Activated T-cell treated with anti-CD3 and anti-CD28 coated beads, Interleukin-2, amount 50 U/mL, for 24 hours (primary cell): ENCODE measurements at regions not wholly inside any gene's neighbourhood (a gene's known extent, or its start where the extent isn't known, plus 50 kb on each side); places are given as distances from the start of the nearest gene placed in this dataset.

Experiments used
- DNase-seq: peaks from one replicate; pipeline ENCODE4 v3.0.0-alpha.2; 2020
- H3K27ac Mint-ChIP-seq: 2 replicates; pipeline ENCODE4 v1.8.0; 2020; ENCODE audit warnings: mild to moderate bottlenecking, mixed read lengths
- H3K27me3 Mint-ChIP-seq: 2 replicates; pipeline ENCODE4 v1.8.0; 2020; ENCODE audit warnings: mixed read lengths
- H3K36me3 Mint-ChIP-seq: 2 replicates; pipeline ENCODE4 v1.8.0; 2020; ENCODE audit warnings: low read depth, mixed read lengths
- H3K4me1 Mint-ChIP-seq: 2 replicates; pipeline ENCODE4 v1.8.0; 2020; ENCODE audit warnings: low read depth, mixed read lengths
- H3K4me3 Mint-ChIP-seq: 2 replicates; pipeline ENCODE4 v1.8.0; 2020; ENCODE audit warnings: mild to moderate bottlenecking, moderate library complexity, mixed read lengths
- H3K9me3 Mint-ChIP-seq: 2 replicates; pipeline ENCODE4 v1.8.0; 2020; ENCODE audit warnings: mixed read lengths

DNA sequence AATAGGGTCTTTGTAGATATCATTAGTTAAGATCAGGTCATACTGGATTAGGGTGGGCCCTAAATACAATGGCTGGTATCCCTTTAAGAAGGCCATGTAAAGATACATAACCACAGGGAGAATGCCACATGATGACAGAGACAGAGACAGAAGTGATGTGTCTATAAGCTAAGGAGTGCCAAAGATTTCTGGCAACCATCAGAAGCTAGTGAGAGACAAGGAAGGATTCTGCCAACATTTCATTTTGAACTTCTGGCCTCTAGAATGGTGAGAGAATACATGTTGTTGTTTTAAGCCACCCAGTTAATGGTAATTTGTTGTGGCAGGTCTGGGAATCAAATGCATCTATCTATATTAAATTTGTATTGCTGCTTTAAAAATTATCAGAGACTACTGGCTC lies 185.5 kb upstream of the CYRIA start:
- Mint-ChIP-seq H3K27ac (no peak overlapping the region), H3K4me3 (no peak overlapping the region), H3K4me1 (no peaks in the 10 kb centered on the region), H3K36me3 (no peaks in the 10 kb centered on the region), H3K27me3 (no peaks in the 10 kb centered on the region), H3K9me3 (no peaks in the 10 kb centered on the region)
- no peak for DNase-seq

DNA sequence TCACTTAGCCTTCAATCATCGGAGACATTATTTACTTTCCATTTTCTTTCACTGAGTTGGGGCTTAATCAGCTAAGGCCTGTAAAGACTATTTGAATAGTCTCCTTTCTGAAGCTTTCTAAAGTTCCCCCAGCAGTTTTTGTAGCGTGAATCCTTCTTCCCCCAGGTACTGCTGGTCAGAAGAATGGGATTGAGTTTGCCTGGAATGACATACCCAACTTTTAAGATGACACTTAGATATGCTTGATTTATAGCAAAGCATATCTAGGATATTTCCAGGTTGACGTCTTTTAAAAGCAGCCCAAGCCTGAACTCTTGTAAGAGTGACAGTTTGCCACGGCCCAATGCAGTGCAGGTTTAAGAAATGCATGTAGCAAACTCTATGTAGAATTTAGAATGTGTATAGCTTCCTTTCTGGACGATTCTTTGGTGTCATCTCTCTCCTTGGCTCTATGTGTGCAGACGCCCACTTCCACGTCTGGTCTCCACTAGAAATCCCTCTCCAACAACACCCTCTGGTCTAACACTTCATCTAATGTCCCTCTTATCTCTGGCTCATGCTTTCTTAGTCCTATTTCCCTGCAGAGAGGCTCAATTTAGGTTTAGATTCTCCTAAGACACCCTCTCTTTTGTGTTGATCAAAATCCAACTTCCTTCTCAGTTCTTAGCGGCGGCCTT lies 175.0 kb upstream of the CYRIA start:
- no peak overlapping the region for H3K27ac Mint-ChIP-seq
- no peaks in the 10 kb centered on the region for H3K36me3 Mint-ChIP-seq
- no peak overlapping the region for H3K4me3 Mint-ChIP-seq
- no peak for DNase-seq
- no peaks in the 10 kb centered on the region for H3K9me3 Mint-ChIP-seq
- H3K27me3 Mint-ChIP-seq: no peaks in the 10 kb centered on the region
- no peaks in the 10 kb centered on the region for H3K4me1 Mint-ChIP-seq

DNA sequence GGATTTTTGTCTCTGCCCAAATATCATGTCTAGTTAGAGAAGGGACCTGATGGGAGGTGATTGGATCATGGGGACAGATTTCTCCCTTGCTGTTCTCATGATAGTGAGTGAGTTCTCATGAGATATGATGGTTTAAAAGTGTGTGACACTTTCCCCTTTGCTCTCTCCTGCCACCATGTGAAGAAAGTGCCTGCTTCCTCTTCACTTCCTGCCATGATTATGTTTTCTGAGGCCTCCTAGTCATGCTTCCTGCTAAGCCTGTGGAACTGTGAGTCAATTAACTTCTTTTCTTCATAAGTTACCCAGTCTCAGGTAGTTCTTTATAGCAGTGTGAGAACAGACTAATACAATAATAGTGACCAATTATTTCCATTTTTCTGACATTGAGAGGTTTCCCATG lies 167.3 kb upstream of the CYRIA start:
- H3K27me3 Mint-ChIP-seq: no peaks in the 10 kb centered on the region
- DNase-seq: no peak
- H3K27ac Mint-ChIP-seq: no peak overlapping the region
- H3K36me3 Mint-ChIP-seq: no peaks in the 10 kb centered on the region
- H3K9me3 Mint-ChIP-seq: no peaks in the 10 kb centered on the region
- no peak overlapping the region for H3K4me3 Mint-ChIP-seq
- no peaks in the 10 kb centered on the region for H3K4me1 Mint-ChIP-seq

DNA sequence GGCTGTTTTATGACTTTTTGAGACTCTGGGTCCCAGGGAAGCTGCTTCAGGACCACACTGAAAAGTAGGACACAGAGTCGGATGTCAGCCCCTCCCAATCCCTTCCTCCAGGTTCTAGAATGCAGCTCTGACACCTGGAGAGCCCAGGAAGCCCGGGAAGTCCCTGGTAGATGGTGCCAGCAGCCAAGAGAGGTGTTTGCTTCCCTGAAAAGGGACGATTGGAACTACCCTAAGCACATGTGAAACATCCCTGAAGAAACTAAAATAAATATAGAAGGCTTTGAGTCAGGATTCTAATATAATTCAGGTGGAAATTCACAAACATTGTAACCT lies 163.2 kb upstream of the CYRIA start:
- Mint-ChIP-seq H3K4me3 (no peak overlapping the region), H3K27ac (no peak overlapping the region), H3K9me3 (no peaks in the 10 kb centered on the region), H3K4me1 (no peaks in the 10 kb centered on the region), H3K27me3 (no peaks in the 10 kb centered on the region), H3K36me3 (no peaks in the 10 kb centered on the region)
- DNase-seq: no peak

DNA sequence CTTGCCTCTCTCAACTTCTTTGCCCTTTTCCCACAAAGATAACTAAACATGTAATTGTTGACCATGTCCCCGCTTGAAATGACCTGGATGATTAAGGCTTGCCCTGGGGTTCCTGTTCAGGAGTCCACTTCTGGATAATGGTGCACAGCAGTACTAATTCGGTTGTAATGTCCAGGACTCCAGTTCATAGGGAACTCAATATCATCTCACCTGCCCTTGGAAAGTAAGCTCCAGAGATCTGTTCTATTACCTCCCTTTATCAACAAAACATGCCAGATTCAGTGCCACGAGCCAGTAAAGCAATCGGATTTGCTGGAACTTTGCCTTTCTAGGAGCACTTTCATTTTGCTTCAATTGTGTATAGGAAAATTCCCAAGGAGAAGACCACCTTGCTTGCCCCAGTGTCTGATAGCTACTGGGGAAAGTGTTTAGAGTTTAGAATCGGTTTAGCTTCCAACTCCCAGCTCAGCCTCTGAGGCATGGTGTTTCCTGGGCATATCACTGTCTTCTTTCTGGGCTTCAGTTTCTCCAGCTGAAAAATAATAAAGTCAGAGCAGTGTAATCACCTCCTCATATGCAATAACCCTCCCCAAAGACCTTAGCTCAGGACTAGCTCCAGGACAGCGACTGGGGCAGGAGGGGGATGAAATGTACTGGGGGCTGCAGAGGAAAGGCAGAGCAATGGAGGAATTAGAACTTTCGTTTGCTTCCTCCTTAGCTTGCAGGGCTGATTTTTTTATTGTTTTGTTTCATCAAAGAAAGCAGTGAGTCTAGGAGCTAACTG lies 162.6 kb upstream of the CYRIA start:
- H3K9me3 Mint-ChIP-seq: no peaks in the 10 kb centered on the region
- no peak overlapping the region for H3K4me3 Mint-ChIP-seq
- no peaks in the 10 kb centered on the region for H3K27me3 Mint-ChIP-seq
- no peaks in the 10 kb centered on the region for H3K36me3 Mint-ChIP-seq
- DNase-seq: no peak
- no peaks in the 10 kb centered on the region for H3K4me1 Mint-ChIP-seq
- no peak overlapping the region for H3K27ac Mint-ChIP-seq

DNA sequence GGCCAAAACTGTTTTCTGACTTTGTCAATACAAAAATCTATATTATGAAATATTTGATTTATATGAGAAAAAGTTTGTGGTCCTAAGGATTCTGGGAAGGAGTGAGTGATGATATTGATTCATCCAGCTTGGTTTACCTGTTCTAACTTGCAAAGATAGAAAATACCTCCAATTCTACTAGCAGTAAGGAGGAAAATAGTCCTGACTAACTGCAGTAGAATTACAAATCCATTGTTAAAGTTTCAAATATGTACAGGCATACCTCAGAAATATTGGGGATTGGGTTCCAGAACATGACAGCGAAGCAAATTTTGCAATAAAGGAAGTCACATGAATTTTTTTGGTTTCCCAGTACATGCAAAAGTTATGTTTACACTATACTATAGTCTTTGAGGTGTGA lies 158.8 kb upstream of the CYRIA start:
- Mint-ChIP-seq H3K27me3 (no peaks in the 10 kb centered on the region), H3K4me3 (no peak overlapping the region), H3K36me3 (no peaks in the 10 kb centered on the region), H3K4me1 (no peaks in the 10 kb centered on the region), H3K9me3 (no peaks in the 10 kb centered on the region), H3K27ac (no peak overlapping the region)
- no peak for DNase-seq

DNA sequence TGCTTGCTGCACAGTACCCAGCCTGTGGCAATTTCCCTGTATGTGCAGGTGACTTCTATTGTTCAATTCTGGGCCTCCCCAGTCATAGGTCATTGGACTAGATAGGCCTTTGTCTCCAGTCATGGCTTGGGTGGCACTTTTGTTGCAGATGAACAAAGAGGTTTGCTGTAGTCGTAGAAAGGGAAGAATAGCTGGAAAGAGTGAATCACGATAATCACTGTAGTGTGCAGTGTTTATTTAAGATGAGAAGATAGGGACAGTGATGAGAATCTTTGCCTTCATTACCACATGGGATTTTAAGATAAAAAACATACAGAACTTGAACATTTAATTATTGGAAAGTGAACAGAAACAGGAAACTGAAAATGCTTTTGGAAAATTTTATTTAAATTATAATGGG lies 156.1 kb upstream of the CYRIA start:
- no peaks in the 10 kb centered on the region for H3K36me3 Mint-ChIP-seq
- DNase-seq: no peak
- H3K27me3 Mint-ChIP-seq: no peaks in the 10 kb centered on the region
- H3K9me3 Mint-ChIP-seq: no peaks in the 10 kb centered on the region
- no peaks in the 10 kb centered on the region for H3K4me1 Mint-ChIP-seq
- no peak overlapping the region for H3K4me3 Mint-ChIP-seq
- no peak overlapping the region for H3K27ac Mint-ChIP-seq

DNA sequence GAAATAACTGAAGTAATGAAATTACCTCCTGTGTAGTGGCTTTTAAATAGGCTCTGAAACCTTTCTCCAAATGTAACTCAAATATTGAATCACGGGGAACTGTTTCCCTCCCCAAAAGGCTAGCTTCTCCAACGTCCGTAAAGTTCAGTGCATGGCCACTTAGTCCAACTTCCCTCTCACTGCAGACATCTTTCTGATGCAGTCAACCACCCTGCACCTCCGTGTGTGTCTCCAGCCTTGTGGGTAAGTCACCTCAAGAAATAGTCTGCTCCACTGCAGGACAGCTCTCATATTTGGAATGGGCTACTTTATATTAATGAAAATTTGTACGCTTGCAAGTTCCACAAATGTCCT lies 152.5 kb upstream of the CYRIA start:
- Mint-ChIP-seq H3K36me3 (no peaks in the 10 kb centered on the region), H3K27me3 (no peaks in the 10 kb centered on the region), H3K9me3 (no peaks in the 10 kb centered on the region), H3K4me1 (no peaks in the 10 kb centered on the region), H3K27ac (no peak overlapping the region), H3K4me3 (no peak overlapping the region)
- DNase-seq: no peak

DNA sequence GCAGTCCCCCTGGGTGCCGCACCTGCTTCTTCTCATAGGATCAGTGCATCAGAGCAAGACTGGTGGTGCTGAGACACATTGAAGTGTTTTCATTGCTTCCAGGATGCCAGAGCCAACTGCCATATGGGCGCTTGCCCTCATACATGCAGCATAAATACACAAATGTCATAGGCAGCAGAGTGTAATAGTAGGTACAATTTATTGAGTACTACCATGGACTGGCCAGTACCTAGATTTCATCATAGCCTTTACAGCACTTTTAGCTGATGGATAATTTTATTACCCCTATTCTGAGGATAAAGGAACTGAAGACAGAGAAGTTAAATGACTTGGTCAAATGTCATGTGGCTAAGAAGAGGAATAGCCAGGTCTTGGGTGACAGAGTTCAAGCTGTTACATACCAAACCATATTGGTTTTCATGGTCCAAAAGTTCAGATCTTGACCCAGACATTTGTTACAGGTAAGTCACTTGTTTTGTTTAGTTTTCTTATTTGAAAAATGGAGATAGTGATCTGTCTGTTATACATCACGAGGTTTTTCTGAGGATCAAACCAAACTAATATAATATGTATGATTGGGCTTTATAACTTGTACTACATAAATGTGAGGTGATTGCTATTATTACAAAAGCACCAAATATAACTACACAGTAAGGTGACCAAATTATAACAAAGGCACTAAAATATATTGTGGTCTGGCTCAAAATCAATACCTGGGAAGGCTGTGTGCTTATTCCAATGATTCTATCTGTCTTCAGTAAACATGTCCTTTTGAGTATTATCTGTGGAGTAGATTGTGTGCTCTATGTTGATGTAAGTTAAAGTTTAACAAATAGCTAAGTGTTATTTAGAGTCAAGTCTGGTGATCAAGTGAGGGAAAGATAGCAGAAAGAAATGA lies 151.9 kb upstream of the CYRIA start:
- H3K27ac Mint-ChIP-seq: no peak overlapping the region
- H3K36me3 Mint-ChIP-seq: no peaks in the 10 kb centered on the region
- no peaks in the 10 kb centered on the region for H3K4me1 Mint-ChIP-seq
- H3K4me3 Mint-ChIP-seq: no peak overlapping the region
- no peaks in the 10 kb centered on the region for H3K27me3 Mint-ChIP-seq
- no peak for DNase-seq
- H3K9me3 Mint-ChIP-seq: no peaks in the 10 kb centered on the region

DNA sequence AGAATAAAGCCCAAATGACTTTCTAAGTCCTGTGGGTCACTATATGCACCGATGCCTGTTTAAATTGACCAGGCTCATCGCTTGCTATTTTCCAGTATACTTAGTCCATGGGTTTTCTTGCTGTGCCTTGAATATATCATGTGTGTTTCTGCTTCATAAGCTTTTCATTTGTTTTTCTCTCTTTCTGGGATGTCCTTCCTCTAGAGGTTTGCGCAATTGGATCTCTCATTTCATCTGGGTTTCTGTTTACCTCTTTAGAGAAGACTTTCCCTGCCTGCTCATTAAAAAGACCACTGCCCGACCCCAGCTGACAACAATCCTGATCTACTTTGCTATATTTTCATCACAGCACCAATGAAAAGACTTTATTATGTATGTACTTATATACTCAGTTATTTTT lies 150.9 kb upstream of the CYRIA start:
- no peak overlapping the region for H3K27ac Mint-ChIP-seq
- H3K36me3 Mint-ChIP-seq: no peaks in the 10 kb centered on the region
- DNase-seq: no peak
- no peaks in the 10 kb centered on the region for H3K9me3 Mint-ChIP-seq
- no peaks in the 10 kb centered on the region for H3K27me3 Mint-ChIP-seq
- H3K4me3 Mint-ChIP-seq: no peak overlapping the region
- no peaks in the 10 kb centered on the region for H3K4me1 Mint-ChIP-seq

DNA sequence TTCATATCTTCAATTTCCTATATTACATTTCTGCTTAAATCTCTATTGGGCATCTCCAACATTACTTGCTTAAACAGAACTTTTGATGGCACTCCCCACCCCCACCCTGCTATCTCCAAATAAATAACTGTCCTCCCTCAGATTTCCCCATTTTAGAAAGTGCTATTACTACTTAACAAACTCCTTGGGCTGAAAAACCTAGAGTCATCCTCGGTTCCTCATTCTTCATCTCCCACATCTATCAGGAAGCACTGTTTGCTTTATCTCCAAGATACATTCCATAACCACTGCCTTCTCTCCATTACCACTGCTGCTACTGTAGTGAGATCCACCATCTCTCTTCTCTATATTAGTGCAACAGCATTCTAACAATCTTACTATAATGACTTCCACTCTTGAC lies 150.4 kb upstream of the CYRIA start:
- Mint-ChIP-seq H3K4me3 (no peak overlapping the region), H3K36me3 (no peaks in the 10 kb centered on the region), H3K4me1 (no peaks in the 10 kb centered on the region), H3K9me3 (no peaks in the 10 kb centered on the region), H3K27me3 (no peaks in the 10 kb centered on the region), H3K27ac (no peak overlapping the region)
- no peak for DNase-seq

DNA sequence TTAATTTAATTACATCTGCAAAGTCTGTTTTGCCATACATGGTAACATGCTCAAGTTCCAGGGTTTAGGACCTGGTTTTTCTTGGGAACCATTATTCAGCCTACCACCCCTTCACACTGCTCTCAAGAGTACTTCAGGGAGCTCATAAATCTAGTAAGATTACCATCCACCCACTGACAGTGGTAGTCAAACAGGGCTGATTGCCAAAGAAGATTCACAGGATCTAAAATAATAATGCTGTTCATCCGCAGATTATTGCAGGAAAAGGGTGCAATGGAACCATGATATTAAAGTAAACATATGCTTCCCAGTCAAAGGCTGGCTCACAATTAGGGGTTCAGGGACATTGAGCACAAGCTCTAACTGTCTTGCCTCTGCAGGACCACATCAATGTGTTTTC lies 148.0 kb upstream of the CYRIA start:
- Mint-ChIP-seq H3K27ac (no peak overlapping the region), H3K27me3 (no peaks in the 10 kb centered on the region), H3K9me3 (no peaks in the 10 kb centered on the region), H3K4me3 (no peak overlapping the region), H3K36me3 (no peaks in the 10 kb centered on the region), H3K4me1 (no peaks in the 10 kb centered on the region)
- DNase-seq: no peak

DNA sequence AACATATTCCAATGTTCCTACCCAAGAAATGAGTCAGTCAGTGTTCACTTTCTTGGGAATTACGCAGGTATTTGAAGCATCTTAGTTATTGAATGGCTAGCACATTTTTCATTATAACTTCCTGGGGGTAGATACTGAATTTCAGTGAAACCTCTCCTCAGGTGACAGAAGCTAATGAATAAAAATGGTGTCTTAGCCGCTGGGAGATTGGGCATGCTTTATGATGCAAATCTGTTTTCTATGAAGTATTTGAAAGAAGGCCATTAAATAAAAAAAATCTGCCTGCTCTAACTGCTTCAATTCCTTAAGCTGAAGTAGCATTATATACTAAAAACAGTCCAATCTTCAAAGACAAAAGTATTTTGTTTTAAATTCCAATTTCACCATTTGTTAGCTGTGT lies 132.8 kb upstream of the CYRIA start:
- no peaks in the 10 kb centered on the region for H3K4me1 Mint-ChIP-seq
- H3K4me3 Mint-ChIP-seq: no peak overlapping the region
- no peaks in the 10 kb centered on the region for H3K36me3 Mint-ChIP-seq
- DNase-seq: no peak
- H3K9me3 Mint-ChIP-seq: no peaks in the 10 kb centered on the region
- no peaks in the 10 kb centered on the region for H3K27me3 Mint-ChIP-seq
- no peak overlapping the region for H3K27ac Mint-ChIP-seq

DNA sequence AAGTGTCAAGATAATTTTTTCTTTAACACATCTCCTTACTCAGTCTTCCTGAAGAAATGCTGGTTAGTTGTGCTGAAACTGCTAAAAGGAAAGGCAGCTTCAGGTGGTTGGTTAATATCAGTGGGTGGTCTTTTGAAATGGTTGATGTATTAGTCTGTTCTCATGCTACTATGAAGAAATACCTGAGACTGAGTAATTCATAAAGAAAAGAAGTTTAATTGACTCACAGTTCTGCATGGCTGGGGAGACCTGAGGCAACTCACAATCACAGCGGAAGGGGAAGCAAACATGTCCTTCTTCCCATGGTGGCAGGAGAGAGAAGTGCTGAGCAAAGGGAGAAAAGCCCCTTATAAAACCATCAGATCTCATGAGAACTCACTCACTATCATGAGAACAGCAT lies 125.9 kb upstream of the CYRIA start:
- Mint-ChIP-seq H3K36me3 (no peaks in the 10 kb centered on the region), H3K27ac (no peak overlapping the region), H3K9me3 (no peaks in the 10 kb centered on the region), H3K27me3 (no peaks in the 10 kb centered on the region), H3K4me3 (no peak overlapping the region), H3K4me1 (no peaks in the 10 kb centered on the region)
- DNase-seq: no peak

DNA sequence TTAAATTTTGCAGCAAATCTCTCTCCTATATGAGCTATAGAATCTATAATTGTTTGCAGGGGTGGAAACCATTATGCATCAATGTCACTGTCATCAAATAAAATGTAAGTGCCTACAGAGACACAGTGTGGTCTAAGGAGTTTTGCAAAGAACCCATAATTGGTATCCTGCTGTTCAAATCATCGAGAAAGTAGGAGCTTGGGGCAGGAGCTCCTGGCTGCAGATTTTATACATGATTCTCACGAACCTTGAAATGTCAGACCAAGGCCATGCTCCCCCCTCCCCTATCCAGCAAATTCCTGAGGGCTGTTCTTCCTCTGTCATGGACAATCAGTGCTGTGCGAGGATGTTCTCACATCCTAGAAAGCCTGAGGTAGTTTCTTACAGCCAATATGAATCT lies 119.5 kb upstream of the CYRIA start:
- Mint-ChIP-seq H3K4me3 (no peak overlapping the region), H3K4me1 (no peaks in the 10 kb centered on the region), H3K27ac (no peak overlapping the region), H3K27me3 (no peaks in the 10 kb centered on the region), H3K9me3 (no peaks in the 10 kb centered on the region), H3K36me3 (no peaks in the 10 kb centered on the region)
- no peak for DNase-seq
